AG04450 (cell line): ENCODE measurements at regions not wholly inside any gene's neighbourhood (a gene's known extent, or its start where the extent isn't known, plus 50 kb on each side); places are given as distances from the start of the nearest gene placed in this dataset.
A peak's percentile ranks its signal among the peaks of the same experiment; 100 is the strongest.

Source experiments
- CTCF ChIA-PET: fragments of 300-600, 350-600 bp; formaldehyde crosslinking; extraction: SDS; loops from one replicate; lab custom pipeline; 2022; ENCODE audit warnings: antibody characterized with exemption, inconsistent platforms; lab: Charles Lee
- POLR2A ChIA-PET: fragments of 350-600 bp; formaldehyde crosslinking; extraction: SDS; loops from one replicate; lab custom pipeline; 2021; ENCODE audit warnings: antibody characterized with exemption, inconsistent platforms; lab: Yijun Ruan, JAX
- DNase-seq: peaks from one replicate; pipeline ENCODE4 v3.0.0-alpha.2; 2011; ENCODE audit warnings: low read depth, low spot score
- H3K27ac ChIP-seq: one replicate; pipeline ENCODE4 v1.5.1; 2012; ENCODE audit warnings: low read depth, low read length, control low read depth
- H3K27me3 ChIP-seq: one replicate; pipeline ENCODE4 v1.6.0; 2012; ENCODE audit warnings: low read length; ENCODE audit not compliant: control insufficient read depth, insufficient read depth
- H3K4me3 ChIP-seq: 2 replicates; pipeline ENCODE4 v1.5.1; 2011; ENCODE audit warnings: mild to moderate bottlenecking, low read depth, low read length, control low read depth
- H3K9me3 ChIP-seq: 2 replicates; pipeline ENCODE4 v1.5.1; 2012; ENCODE audit warnings: low read length; ENCODE audit not compliant: control insufficient read depth, insufficient read depth
- CTCF ChIP-seq: IDR thresholded peaks from 2 replicates; pipeline ENCODE4 v1.5.1; 2011; ENCODE audit warnings: low read depth, low read length, control low read depth, inconsistent platforms

GRCh38 chr6:21478411-21478810, 115.1 kb upstream of the SOX4 start:
- ChIA-PET POLR2A (no interaction called here), CTCF (no interaction called here)
- no peak for DNase-seq
- Histone ChIP-seq H3K4me3 (no peak overlapping the region), H3K27me3 (peaks cover 3% of the 10 kb centered on the region), H3K9me3 (no peaks in the 10 kb centered on the region), H3K27ac (no peak overlapping the region)
- no peak for TF ChIP-seq CTCF

GRCh38 chr6:21478883-21479539, 114.5 kb upstream of the SOX4 start:
- no peak for DNase-seq
- H3K9me3 ChIP-seq = no peaks in the 10 kb centered on the region
- no peak for TF ChIP-seq CTCF
- H3K4me3 ChIP-seq = peak overlapping the region; percentile 35
- POLR2A ChIA-PET = no interaction called here
- H3K27me3 ChIP-seq = peaks cover 3% of the 10 kb centered on the region
- CTCF ChIA-PET = no interaction called here
- no peak overlapping the region for H3K27ac ChIP-seq

- no peaks in the 10 kb centered on the region for H3K9me3 ChIP-seq
- no peak overlapping the region for H3K27ac ChIP-seq
- no peak overlapping the region for H3K4me3 ChIP-seq
- no peak for DNase-seq
- TF ChIP-seq CTCF = no peak
- ChIA-PET POLR2A (no interaction called here), CTCF (no interaction called here)
- H3K27me3 ChIP-seq = no peaks in the 10 kb centered on the region
Measured at GRCh38 chr6:21486115-21486514, 107.4 kb upstream of the SOX4 start.

GRCh38 chr6:21489826-21490225, 103.7 kb upstream of the SOX4 start:
- POLR2A ChIA-PET = no interaction called here
- H3K4me3 ChIP-seq = no peak overlapping the region
- peaks cover 9% of the 10 kb centered on the region; the same call in 1 of the 2 replicates for H3K9me3 ChIP-seq
- H3K27ac ChIP-seq = no peak overlapping the region
- TF ChIP-seq CTCF = no peak
- CTCF ChIA-PET = no interaction called here
- H3K27me3 ChIP-seq = no peaks in the 10 kb centered on the region
- DNase-seq = no peak

GRCh38 chr6:21491955-21492354, 101.6 kb upstream of the SOX4 start:
- CTCF ChIA-PET = no interaction called here

More at GRCh38 chr6:21491955-21492354, 101.6 kb upstream of the SOX4 start:
- Histone ChIP-seq H3K27me3 (no peaks in the 10 kb centered on the region), H3K27ac (no peak overlapping the region), H3K4me3 (no peak overlapping the region), H3K9me3 (peaks cover 9% of the 10 kb centered on the region; the same call in 1 of the 2 replicates)
- no peak for DNase-seq
- no peak for TF ChIP-seq CTCF
- POLR2A ChIA-PET = no interaction called here
